Astrocyte (in vitro differentiated cells and primary cell): ENCODE measurements at regions not wholly inside any gene's neighbourhood (a gene's known extent, or its start where the extent isn't known, plus 50 kb on each side); places are given as distances from the start of the nearest gene placed in this dataset.

Experiments used
- CTCF ChIP-seq: IDR thresholded peaks from 2 replicates; pipeline ENCODE4 v1.5.1; 2011; ENCODE audit warnings: low read depth, mild to moderate bottlenecking, inconsistent platforms, low read length, moderate library complexity; ENCODE audit not compliant: insufficient read depth
- EZH2 ChIP-seq: IDR thresholded peaks from 2 replicates; pipeline ENCODE4 v1.6.1; 2012; ENCODE audit warnings: mild to moderate bottlenecking, low read length, inconsistent platforms; ENCODE audit not compliant: insufficient read depth

GRCh38 chr1:232145768-232146167, 484.2 kb downstream of the SIPA1L2 start:
- TF ChIP-seq CTCF (no peak), EZH2 (no peak)
